Loucy (cell line): ENCODE measurements at regions not wholly inside any gene's neighbourhood (a gene's known extent, or its start where the extent isn't known, plus 50 kb on each side); places are given as distances from the start of the nearest gene placed in this dataset.

Experiments used
- H2AFZ ChIP-seq: fragments of 200-600 bp; sonication (generic); 2 replicates; pipeline ENCODE4 v1.6.0; 2016; ENCODE audit warnings: antibody characterized with exemption, mild to moderate bottlenecking, low read length, moderate library complexity
- H3F3A ChIP-seq: fragments of 200-600 bp; 2 replicates; pipeline ENCODE4 v1.6.0; 2016; ENCODE audit warnings: antibody characterized with exemption, low read depth, mild to moderate bottlenecking
- H3K27me3 ChIP-seq: fragments of 200-600 bp; sonication (generic); 2 replicates; pipeline ENCODE4 v1.6.1; 2014; ENCODE audit warnings: low read length, mild to moderate bottlenecking; ENCODE audit not compliant: insufficient read depth, poor library complexity, severe bottlenecking
- H3K36me3 ChIP-seq: fragments of 200-600 bp; sonication (generic); 2 replicates; pipeline ENCODE4 v1.6.1; 2016; ENCODE audit warnings: low read length; ENCODE audit not compliant: insufficient read depth
- H3K4me1 ChIP-seq: fragments of 200-600 bp; sonication (generic); 2 replicates; pipeline ENCODE4 v1.5.1; 2014; ENCODE audit warnings: low read length, mild to moderate bottlenecking; ENCODE audit not compliant: insufficient read depth, poor library complexity, severe bottlenecking
- H3K4me2 ChIP-seq: fragments of 200-600 bp; sonication (generic); 2 replicates; pipeline ENCODE4 v1.6.0; 2014; ENCODE audit warnings: antibody characterized with exemption, low read length, low read depth, mild to moderate bottlenecking; ENCODE audit not compliant: poor library complexity, severe bottlenecking
- H3K4me3 ChIP-seq: fragments of 200-600 bp; sonication (generic); 2 replicates; pipeline ENCODE4 v1.5.1; 2014; ENCODE audit warnings: low read length, mild to moderate bottlenecking, mixed read lengths; ENCODE audit not compliant: poor library complexity, severe bottlenecking
- H3K79me2 ChIP-seq: fragments of 200-600 bp; sonication (generic); 2 replicates; pipeline ENCODE4 v1.6.1; 2014; ENCODE audit warnings: low read length; ENCODE audit not compliant: insufficient read depth
- H3K9ac ChIP-seq: fragments of 200-600 bp; sonication (generic); 2 replicates; pipeline ENCODE4 v1.6.0; 2014; ENCODE audit warnings: mild to moderate bottlenecking, low read depth, low read length, moderate library complexity; ENCODE audit not compliant: poor library complexity, severe bottlenecking
- H3K9me2 ChIP-seq: fragments of 200-600 bp; sonication (generic); replicated peaks from 2 replicates; pipeline ENCODE4 v1.6.1; 2016; ENCODE audit warnings: low read depth, low read length, mixed read lengths
- H3K9me3 ChIP-seq: fragments of 200-600 bp; sonication (generic); 2 replicates; pipeline ENCODE4 v1.6.1; 2014; ENCODE audit warnings: mild to moderate bottlenecking, antibody characterized with exemption, low read length, low read depth; ENCODE audit not compliant: insufficient read depth
- H4K20me1 ChIP-seq: fragments of 200-600 bp; sonication (generic); 2 replicates; pipeline ENCODE4 v1.6.0; 2014; ENCODE audit warnings: antibody characterized with exemption, low read length, mild to moderate bottlenecking; ENCODE audit not compliant: insufficient read depth, poor library complexity, severe bottlenecking
- CTCF ChIP-seq: fragments of 200-600 bp; sonication (generic); conservative IDR thresholded peaks from 2 replicates; pipeline ENCODE4 v1.5.1; 2014; ENCODE audit warnings: mild to moderate bottlenecking, antibody characterized with exemption, low read length
- EZH2phosphoT487 ChIP-seq: fragments of 200-600 bp; IDR thresholded peaks from 2 replicates; pipeline ENCODE4 v1.6.1; 2018; ENCODE audit warnings: antibody characterized with exemption, mild to moderate bottlenecking, moderate library complexity, borderline replicate concordance

- no peaks in the 10 kb centered on the region for H3K79me2 ChIP-seq
- TF ChIP-seq CTCF, result no peak
- no peak for TF ChIP-seq EZH2phosphoT487
- H3K9me2 ChIP-seq, result no peaks in the 10 kb centered on the region
Measured at GRCh38 chr10:124183617-124184016, 90.2 kb upstream of the CHST15 start.

GRCh38 chr10:124182088-124182541 is 88.7 kb upstream of the CHST15 start:
- TF ChIP-seq EZH2phosphoT487 (no peak), CTCF (no peak)
- no peaks in the 10 kb centered on the region for H3K36me3 ChIP-seq
- no peaks in the 10 kb centered on the region for H3K79me2 ChIP-seq
- H3K4me2 ChIP-seq, result no peak overlapping the region
- no peaks in the 10 kb centered on the region for H4K20me1 ChIP-seq
- no peak overlapping the region for H2AFZ ChIP-seq
- no peaks in the 10 kb centered on the region for H3F3A ChIP-seq
- no peaks in the 10 kb centered on the region for H3K4me1 ChIP-seq
- no peaks in the 10 kb centered on the region for H3K9me2 ChIP-seq
- H3K4me3 ChIP-seq, result no peak overlapping the region
- no peaks in the 10 kb centered on the region for H3K27me3 ChIP-seq
- H3K9ac ChIP-seq, result no peak overlapping the region
- no peaks in the 10 kb centered on the region for H3K9me3 ChIP-seq

More at GRCh38 chr10:124183617-124184016, 90.2 kb upstream of the CHST15 start:
- no peak overlapping the region for H2AFZ ChIP-seq
- H3K27me3 ChIP-seq, result no peaks in the 10 kb centered on the region
- no peaks in the 10 kb centered on the region for H3F3A ChIP-seq
- no peaks in the 10 kb centered on the region for H4K20me1 ChIP-seq
- no peak overlapping the region for H3K4me2 ChIP-seq
- no peaks in the 10 kb centered on the region for H3K36me3 ChIP-seq
- H3K4me1 ChIP-seq, result no peaks in the 10 kb centered on the region
- H3K4me3 ChIP-seq, result no peak overlapping the region
- no peaks in the 10 kb centered on the region for H3K9me3 ChIP-seq
- no peak overlapping the region for H3K9ac ChIP-seq

GRCh38 chr10:124181656-124182055 is 88.3 kb upstream of the CHST15 start:
- H3K4me2 ChIP-seq, result no peak overlapping the region
- no peak overlapping the region for H3K9ac ChIP-seq
- H3K36me3 ChIP-seq, result no peaks in the 10 kb centered on the region
- no peaks in the 10 kb centered on the region for H3K79me2 ChIP-seq
- H3K9me2 ChIP-seq, result no peaks in the 10 kb centered on the region
- TF ChIP-seq CTCF, result no peak
- TF ChIP-seq EZH2phosphoT487, result no peak
- no peak overlapping the region for H3K4me3 ChIP-seq
- H3K9me3 ChIP-seq, result no peaks in the 10 kb centered on the region
- no peaks in the 10 kb centered on the region for H4K20me1 ChIP-seq
- no peaks in the 10 kb centered on the region for H3K27me3 ChIP-seq
- no peak overlapping the region for H2AFZ ChIP-seq
- H3K4me1 ChIP-seq, result no peaks in the 10 kb centered on the region
- H3F3A ChIP-seq, result no peaks in the 10 kb centered on the region
